Kidney epithelial cell (primary cell): ENCODE measurements at regions not wholly inside any gene's neighbourhood (a gene's known extent, or its start where the extent isn't known, plus 50 kb on each side); places are given as distances from the start of the nearest gene placed in this dataset.

Experiments
- DNase-seq: peaks from one replicate; pipeline ENCODE4 v3.0.0-alpha.2; 2010; ENCODE audit warnings: low read depth
- H3K27me3 ChIP-seq: 2 replicates; pipeline ENCODE4 v1.6.0; 2011; ENCODE audit warnings: low read length; ENCODE audit not compliant: control insufficient read depth, insufficient read depth
- H3K36me3 ChIP-seq: 2 replicates; pipeline ENCODE4 v1.5.1; 2011; ENCODE audit warnings: low read length; ENCODE audit not compliant: control insufficient read depth, insufficient read depth
- H3K4me3 ChIP-seq: 2 replicates; pipeline ENCODE4 v1.5.1; 2011; ENCODE audit warnings: low read depth, mild to moderate bottlenecking, control low read depth, low read length
- TF ChIP-seq, protein P1 (sequence below): IDR thresholded peaks from 2 replicates; pipeline ENCODE4 v1.5.1; 2011; ENCODE audit warnings: mild to moderate bottlenecking, moderate library complexity, low read length, control low read depth, inconsistent platforms; ENCODE audit not compliant: insufficient read depth, poor library complexity, severe bottlenecking

DNA sequence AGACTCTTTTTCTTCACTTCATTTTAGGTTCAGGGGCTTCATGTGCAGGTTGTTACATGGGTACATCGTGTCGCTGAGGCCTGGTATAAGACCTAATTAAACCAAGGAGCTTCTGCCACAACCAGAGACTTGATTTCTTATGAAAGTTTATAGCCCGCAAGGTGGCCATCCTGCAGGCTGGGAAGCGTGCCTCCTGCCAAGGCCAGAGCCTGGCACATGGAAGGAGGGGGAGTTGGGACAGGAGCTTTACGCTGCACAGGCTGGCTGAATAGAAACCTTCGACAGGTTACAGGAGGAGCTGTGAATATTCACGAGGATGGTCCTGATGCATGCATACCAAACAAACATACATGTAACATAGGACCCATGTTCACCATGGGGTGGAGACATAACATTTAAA, 50.1 kb upstream of the SIMC1 start:
- Histone ChIP-seq H3K36me3 (no peaks in the 10 kb centered on the region), H3K27me3 (peaks cover 2% of the 10 kb centered on the region), H3K4me3 (no peak overlapping the region)
- TF ChIP-seq, protein P1, sequence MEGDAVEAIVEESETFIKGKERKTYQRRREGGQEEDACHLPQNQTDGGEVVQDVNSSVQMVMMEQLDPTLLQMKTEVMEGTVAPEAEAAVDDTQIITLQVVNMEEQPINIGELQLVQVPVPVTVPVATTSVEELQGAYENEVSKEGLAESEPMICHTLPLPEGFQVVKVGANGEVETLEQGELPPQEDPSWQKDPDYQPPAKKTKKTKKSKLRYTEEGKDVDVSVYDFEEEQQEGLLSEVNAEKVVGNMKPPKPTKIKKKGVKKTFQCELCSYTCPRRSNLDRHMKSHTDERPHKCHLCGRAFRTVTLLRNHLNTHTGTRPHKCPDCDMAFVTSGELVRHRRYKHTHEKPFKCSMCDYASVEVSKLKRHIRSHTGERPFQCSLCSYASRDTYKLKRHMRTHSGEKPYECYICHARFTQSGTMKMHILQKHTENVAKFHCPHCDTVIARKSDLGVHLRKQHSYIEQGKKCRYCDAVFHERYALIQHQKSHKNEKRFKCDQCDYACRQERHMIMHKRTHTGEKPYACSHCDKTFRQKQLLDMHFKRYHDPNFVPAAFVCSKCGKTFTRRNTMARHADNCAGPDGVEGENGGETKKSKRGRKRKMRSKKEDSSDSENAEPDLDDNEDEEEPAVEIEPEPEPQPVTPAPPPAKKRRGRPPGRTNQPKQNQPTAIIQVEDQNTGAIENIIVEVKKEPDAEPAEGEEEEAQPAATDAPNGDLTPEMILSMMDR = no peak
- no peak for DNase-seq
